HG03520 (cell line): ENCODE measurements at regions not wholly inside any gene's neighbourhood (a gene's known extent, or its start where the extent isn't known, plus 50 kb on each side); places are given as distances from the start of the nearest gene placed in this dataset.

Source experiments
- ATAC-seq: cut with Tn5 transposase; IDR thresholded peaks from one replicate; pipeline ENCODE4 v1.9.1; 2021; ENCODE audit warnings: mild to moderate bottlenecking, moderate library complexity; ENCODE audit not compliant: unreplicated experiment

DNA sequence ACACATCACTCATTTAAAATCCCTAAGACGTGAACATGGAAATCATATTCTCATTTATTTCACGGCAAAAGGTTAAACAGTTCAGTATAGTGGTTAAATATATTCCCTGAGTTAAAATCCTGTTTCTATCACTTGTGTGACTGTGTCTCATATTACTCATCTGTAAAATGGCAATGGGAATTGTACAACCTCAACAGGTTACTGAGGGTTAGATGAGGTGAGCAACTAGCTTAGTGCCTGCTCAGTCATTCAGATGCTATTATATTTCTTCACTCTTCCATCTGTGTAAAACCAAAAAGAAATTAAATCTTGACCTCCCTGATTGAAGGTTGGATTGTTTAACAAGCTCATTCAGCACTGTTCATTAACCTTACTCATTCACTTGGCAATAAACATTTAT is 212.4 kb upstream of the STK17B start:
- no peak for ATAC-seq

DNA sequence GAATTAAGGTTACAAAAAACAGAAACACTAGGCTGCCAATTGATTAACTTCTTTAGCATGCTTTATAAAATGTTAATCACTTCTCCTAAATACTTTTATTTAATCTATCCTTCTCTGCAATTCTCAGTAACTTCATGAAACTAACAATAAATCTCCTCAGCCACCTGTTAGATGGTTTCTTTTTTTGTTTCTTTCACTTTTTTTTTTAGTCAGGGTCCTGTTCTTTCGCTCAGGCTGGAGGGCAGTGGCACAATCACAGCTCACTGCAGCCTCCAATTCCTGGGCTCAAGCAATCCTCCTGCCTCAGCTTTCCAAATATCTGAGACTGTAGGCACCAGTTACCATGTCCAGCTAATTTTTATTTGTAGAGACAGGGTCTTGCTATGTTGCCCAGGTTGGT is 213.4 kb upstream of the STK17B start:
- no peak for ATAC-seq

DNA sequence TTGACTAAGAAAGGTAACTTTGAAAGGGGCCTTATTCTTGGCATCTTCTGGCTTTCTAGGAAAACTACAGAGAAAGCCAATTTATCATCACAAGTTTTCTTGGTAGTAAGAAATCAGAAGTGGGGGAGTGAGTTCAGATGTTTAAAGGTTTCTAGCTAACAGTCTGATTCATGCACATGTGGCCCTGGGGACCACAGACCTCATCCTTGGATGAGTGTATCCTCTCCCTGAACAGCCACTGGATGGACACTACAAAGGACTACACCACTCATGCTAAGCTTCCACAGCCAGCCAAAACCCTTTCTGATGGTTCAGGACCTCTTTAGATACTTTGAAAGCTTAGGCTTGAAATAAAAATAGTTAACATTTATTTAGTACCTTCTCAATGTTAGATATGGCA is 218.3 kb upstream of the STK17B start:
- no peak for ATAC-seq

DNA sequence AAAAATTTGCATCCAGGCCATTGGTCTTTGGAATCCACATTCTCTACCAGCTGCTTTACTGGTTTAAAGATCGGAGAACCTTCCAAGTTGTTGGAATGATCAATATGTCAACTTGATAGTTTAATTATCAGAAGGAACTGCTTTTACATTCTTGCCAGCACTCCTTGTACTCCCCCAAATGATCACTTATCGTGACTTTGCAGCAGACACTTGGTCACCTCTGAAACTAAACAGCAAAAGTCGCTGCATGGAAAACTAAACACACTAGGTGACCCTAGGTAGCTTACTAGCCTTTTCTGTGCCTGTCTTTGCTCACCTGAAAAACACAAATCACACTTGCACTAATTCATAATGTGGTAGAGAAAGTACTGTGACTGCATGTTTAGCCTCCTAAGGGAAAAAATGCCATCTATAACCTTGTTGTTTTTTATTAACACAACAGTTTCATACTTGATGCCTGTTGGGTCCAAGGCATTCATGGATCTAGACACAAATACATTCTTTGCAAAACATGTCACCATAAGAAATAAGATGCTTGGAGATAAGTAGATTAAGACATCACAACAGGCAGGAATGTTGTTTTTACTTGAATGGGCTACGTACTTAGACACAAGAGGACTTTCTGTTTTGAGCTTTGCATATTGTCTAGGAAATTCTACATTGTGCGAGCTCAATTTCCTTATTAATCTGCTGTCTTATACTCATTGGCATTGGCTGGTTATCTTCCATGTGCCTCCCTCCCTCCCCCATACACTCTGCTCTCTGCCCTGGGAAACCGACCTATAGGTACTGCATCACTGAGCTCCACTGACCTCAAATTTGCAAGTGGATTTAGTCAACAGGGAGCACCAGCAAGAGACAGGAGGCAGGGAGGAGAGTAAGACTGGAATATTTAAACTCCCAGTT is 219.1 kb upstream of the STK17B start:
- ATAC-seq, result no peak

DNA sequence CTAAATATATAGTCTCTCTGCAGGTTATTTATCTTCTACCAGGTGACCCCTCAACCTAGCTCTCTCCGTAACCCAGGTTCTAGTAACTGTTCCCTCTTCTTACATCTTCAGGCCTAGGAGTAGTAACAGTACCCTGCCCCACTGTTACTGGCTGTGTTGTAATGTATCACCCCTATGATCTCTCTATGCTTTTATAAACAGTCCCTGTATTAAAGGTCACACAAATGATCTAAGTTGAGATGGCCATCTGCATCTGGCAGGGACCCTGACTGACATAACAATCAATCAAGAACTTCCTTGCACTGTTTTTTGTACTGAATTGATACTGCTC is 219.7 kb upstream of the STK17B start:
- ATAC-seq, result no peak

DNA sequence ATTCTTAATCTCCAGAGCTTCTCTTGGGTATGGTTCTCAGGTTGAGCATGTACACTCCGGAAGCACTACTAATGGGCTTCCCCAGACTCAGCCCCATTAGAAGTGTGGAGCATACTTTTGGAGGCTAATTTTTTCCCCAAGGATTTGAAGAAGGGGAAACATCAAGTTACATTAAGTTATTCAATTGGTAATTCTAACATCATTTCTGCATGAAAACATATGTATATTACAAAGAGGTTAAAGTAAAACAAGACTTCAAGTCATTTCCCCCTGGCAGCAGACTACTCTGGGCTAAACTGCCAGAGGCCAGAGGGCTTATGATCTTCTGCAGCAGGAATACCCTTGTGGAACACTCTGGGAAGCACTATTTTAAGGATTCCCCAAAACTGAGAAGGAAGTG is 227.7 kb upstream of the STK17B start:
- no peak for ATAC-seq

DNA sequence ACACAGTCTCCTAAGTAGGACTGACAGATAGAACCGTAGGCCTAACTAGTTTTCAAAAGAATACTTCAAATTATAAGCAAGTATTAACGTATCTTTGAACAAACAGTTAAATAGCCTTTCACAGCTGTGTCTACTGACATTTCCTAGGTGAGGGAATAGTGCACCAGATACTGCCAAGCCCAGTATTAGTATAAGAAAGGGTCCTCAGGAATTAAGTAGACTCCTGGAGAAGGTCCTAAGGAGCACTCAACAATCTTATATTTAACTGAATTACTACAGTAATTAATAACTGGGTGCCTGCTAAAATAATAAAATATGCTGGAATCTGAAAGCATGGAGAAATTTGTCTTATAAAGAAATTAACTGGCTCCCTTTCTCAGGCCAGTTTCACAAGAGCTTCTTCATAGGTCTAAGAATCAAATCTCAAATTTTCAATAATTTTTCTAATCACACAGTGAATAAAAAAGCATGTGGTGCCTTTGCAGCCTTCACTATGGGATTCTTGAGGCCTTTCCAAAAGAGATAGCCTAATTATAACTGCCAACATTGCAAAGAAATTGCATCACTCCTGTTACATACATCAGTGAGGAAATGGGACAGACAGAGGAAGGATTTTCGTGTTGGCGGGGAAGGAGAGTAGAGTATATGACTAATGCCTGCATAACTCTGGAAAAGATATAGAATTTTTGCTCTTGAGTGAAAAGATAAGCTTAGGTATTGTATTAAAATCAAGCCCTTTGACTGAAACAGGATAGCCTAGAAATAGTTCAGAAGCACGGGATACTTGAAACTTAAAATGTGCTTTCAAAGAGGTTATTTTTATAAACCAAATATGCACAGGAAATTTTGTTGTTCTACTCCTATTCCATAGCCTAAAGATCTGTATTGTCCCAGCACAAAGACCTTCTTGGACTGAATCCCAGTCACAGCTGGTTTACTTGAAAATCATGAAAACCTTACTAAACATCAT is 228.6 kb upstream of the STK17B start:
- no peak for ATAC-seq

DNA sequence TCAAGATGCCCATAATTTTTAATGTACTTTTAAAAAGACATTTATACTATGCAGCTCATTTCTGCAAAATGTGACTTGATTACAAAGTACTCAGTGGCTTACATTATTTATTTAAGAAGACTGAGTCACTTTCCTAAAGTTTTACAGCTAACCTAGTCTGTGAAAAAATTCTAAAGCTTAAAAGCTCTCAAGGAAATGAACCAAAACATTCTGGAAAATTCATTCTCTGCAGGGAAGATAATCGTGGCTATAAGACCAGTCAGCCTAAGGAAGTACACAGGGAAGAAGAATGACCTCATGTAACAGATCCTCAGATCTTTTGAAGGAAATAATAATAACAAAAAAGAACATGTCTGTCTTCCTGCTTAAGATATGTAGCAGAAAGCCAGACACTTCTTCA is 232.1 kb upstream of the STK17B start:
- no peak for ATAC-seq

DNA sequence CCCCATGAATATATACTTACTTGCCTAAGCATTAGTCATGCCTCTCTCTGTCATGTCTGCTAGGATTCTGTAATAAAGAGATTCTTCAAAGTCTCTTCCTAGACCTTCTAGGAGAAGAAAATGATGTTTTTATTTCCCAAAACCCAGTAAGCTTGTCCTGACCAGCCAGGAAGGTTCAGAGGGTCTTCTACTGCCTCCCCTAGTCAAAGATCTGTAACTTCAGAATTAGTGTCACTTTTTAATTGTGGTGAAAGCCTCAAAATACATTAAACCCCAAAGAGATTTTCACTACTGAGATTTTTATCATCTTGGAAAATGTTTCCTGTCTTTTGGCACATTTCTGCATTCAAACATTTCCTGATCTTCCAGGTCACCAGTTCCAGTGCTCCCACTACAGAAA is 232.9 kb upstream of the STK17B start:
- ATAC-seq, result no peak

DNA sequence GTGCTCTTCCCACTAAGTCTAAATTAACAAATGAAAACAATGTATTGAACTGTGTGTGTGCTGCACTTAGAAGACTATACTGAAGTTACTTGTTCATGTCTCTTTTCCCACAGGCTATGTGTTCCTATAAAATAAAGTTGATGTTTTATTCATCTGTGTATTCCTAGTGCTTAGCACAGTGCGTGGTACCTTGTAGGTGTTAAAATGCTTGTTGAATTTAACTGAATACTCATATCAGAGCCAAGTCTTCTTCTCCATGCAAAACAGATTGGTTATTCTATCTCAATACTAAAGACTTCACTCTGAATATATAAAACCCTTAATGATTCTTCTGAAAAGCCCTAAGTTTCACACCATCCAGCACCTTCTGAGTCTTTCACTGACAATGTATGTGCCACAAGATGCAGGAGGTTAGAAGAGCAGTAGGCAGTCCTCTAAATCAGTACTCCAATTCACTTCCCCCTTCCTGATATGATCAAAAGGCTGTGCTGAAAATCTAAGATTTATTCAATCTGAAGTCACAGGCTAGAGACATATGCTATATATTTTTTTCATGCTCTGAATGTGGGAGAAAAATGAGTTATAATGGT is 231.7 kb upstream of the CCDC150 start:
- no peak for ATAC-seq

DNA sequence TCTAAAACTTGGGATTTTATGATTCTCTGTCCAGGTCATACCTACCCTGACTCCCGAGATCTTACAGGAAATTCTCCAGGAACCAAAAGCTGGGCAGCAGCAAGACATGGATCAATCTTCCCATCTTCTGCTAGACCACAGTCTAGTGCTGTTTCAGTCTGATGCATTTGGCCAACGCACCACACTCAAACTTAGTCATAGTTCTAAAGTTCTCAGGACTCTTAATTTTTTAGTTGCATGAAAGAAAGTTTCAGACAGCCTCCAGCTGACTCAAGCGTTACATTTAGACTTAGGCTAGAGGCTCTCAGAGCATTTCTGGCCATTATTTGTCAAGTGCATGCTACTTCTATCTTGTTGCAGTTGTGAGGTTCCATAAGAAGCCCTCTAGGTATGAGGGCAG is 230.1 kb upstream of the CCDC150 start:
- peak; percentile 47 for ATAC-seq

DNA sequence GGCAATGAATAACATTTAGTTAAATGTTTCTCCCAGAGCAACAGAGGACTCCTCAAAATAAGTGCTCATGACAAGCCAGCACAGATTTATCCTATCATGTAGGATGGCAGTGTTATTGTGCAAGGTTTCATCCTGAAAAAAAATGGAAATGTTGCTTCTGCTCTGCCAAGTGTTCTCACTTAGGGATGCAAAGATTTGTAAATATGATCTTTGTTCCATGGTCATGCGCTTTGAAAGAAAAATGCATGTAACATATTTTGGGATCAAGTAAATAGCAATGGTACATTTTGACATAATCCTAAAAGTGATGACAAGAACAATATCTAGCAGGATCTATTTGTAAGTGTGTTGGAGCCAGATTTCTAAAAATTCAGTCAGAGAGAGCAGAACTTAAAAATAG is 229.5 kb upstream of the CCDC150 start:
- no peak for ATAC-seq

DNA sequence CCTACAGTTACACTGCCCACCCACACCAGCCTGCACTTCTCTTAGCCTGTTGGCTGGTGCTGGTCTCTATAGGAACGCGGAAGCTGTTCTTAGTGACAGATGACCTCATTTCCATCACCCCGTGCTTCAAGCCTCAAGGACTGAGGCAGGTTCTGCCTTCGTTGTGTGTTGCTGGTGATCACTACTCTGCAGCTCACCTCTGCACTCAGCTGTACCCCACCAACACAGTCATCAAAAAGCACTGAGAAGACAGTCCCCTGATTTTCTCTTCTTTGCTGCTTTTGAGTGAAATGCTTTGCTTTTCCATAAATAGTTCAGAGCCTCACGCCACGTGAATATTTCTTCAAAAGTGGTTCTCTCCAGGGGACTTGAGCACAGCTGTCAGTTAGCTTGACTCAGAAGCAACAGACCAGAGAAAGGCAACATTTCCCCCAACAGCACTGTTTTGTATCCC is 225.7 kb upstream of the CCDC150 start:
- peak; percentile 49 for ATAC-seq

DNA sequence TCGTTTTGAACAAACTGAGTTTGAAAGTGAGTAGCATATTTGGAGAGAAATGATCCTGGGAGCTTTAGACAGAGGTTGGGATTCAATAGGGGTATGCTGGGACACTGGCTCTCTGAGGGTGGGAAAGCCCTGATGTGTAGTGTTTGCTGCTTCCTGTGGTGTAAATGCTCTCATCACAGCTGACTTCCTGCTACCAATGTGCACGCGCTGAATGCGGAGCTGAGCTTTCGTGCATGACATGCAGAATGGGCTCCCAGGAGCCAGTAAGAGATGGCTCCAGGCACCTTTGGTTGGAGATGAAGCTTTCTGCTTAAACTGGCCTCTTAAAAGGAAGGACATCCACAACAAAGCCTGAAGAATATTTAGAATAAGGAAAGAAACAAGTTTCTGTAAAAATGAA is 224.1 kb upstream of the CCDC150 start:
- ATAC-seq, result no peak

DNA sequence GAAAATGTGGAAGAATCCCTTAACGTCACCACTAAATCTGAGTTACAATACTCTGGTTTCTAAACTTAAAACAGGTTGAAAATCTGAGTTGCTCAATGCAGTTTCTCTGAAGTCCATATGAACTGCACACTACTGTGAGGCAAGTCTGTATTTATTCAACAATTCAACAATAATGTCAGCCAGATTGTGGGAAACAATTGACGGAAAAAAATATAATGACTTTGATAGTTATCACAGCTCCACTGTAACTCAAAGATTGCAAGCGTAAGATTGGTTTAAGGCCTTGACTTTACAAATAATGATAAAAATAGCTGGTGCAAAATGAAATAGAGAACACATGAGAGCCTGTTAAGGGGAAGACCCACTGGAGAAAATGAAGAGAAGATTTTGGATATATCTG is 219.4 kb upstream of the CCDC150 start:
- ATAC-seq, result no peak

DNA sequence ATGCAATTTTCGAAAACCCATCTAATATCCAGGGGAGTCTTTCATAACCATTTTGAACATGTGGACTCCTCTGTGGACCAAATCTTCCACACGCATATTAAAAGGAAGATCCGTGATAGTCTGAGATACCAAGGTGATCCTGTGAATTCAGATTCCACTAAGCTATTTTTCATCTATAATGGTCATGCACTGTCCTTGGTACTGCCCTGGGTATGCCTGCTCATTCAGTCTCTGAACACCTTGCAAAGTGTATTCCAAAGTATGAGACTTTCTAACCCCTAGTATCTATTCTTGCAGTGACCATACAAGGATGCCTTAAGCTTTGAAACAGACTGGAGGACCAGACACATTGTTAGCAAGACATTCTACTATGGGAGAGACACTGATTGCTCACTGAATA is 217.6 kb upstream of the CCDC150 start:
- no peak for ATAC-seq

DNA sequence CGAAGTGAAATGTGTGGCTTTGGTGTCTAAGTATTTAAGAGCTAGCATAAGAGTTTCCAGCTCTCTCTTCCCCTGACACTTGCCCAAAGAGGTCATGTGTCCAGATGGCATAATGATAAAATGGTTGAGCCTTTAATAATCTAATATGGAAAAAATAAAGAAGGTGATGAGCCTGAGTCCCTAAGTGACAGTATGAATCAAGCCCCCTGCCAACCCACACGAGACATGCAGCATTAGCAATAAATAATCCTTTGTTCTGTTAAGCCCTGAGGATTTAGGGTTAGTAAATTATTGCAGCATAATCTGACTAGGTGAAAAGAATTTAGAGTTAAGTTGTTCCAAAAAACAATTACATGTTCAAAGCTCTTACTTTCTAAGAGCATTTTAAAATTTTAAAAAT is 217.2 kb upstream of the CCDC150 start:
- no peak for ATAC-seq

DNA sequence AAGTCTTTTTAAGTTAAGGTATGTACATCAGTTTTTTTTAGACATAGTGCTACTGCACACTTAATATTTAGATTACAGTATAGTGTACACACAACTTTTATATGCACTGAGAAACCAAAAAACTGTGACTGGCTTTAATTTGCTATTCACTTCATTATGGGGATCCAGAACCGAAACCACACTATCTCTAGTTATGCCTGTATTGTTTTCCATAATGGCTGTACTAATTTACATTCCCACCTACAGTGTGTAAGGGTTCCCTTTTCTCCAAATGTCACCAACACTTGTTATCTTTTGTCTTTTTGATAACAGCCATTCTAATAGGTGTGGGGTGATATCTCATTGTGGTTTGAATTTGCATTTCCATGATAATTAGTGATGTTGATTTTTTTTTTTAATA is 213.4 kb upstream of the CCDC150 start:
- no peak for ATAC-seq

DNA sequence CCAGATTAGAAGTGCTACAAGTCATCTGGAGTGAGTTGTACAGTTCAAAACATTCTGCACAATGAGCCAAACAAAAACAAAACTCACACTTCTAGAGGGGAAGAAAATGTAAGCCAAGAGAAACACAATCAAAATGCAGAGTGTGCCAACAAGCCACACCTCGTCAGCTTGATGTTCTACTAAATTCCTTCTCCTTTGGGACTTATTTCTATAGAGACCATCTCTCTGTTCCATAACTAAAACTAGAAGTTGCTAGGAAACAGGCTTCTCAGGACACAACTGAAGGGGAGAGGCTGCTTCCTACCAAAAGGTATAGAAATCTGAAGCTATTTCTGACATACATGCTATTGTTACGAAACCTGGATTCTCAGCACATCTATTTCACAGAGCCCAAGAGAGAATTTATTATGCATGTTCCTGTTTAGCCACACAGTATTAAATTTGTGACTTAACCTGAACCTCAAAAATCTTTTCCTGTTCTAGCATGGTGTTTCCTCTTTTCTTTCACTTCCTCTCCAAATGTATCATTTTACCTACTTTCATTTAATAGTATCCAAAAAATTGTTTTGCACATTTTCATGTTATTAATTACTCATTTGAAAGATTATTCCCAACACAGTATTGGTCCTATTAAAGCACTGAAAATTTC is 211.4 kb upstream of the CCDC150 start:
- no peak for ATAC-seq

DNA sequence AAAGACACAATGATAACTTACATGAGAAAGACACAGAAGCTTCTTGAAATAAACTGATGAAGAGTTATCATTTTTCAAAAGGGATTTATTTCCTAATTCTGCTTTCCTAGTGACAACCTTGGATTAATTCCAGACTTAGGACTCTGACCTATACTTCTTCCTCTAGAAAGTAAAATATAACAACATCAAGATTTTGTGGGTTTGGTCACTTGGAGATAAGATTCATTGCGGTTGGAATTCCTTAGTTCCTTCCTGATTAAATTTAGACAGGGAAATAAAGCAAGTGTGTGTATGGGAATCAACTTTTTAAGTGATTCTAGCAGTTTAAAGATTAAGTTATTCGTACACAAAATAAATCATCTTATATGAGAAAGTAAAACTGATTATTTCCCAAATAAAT is 208.4 kb upstream of the CCDC150 start:
- no peak for ATAC-seq

DNA sequence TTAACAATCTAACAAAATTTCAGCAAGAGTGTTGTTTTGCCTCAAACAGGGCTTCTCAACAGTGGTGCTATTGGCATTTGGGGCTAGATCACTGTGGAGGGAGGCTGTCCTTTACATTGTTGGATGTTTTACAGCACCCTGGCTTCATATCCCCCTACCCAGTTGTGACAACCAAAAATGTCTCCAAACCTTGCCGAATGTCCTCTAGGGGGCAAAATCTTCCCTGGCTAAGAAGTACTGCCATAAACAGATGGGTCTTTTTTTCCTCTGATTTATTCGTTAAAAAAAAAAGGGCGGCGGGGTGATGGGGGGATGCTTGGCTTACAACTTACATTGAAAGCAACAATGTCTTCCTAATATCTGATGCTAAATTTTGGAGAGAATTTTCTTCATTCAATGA is 207.6 kb upstream of the CCDC150 start:
- ATAC-seq, result no peak
